ENCODE measurements at regions not wholly inside any gene's neighbourhood (a gene's known extent, or its start where the extent isn't known, plus 50 kb on each side); places are given as distances from the start of the nearest gene placed in this dataset.
"Not testable (repeated sequence)": the region's sequence is repeated elsewhere in the genome, so short reads cannot be mapped to it uniquely, and the experiment has no call there.

GRCh38 chr9:86575825-86576525 lies 221.8 kb upstream of the TUT7 start:
- no peaks in the 10 kb centered on the region for H3K4me1 ChIP-seq
- no peaks in the 10 kb centered on the region for H3K27me3 ChIP-seq
- no peaks in the 10 kb centered on the region for H3K36me3 ChIP-seq
- no peaks in the 10 kb centered on the region for H3K9me3 ChIP-seq
- TF ChIP-seq, protein P1, sequence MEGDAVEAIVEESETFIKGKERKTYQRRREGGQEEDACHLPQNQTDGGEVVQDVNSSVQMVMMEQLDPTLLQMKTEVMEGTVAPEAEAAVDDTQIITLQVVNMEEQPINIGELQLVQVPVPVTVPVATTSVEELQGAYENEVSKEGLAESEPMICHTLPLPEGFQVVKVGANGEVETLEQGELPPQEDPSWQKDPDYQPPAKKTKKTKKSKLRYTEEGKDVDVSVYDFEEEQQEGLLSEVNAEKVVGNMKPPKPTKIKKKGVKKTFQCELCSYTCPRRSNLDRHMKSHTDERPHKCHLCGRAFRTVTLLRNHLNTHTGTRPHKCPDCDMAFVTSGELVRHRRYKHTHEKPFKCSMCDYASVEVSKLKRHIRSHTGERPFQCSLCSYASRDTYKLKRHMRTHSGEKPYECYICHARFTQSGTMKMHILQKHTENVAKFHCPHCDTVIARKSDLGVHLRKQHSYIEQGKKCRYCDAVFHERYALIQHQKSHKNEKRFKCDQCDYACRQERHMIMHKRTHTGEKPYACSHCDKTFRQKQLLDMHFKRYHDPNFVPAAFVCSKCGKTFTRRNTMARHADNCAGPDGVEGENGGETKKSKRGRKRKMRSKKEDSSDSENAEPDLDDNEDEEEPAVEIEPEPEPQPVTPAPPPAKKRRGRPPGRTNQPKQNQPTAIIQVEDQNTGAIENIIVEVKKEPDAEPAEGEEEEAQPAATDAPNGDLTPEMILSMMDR (IDR thresholded peaks at IDR 0.05; ENCODE audit: low read depth, low read length) = no peak
- no peak for DNase-seq
- no peak overlapping the region for H3K4me3 ChIP-seq (ENCODE audit: low read depth, low read length)

GRCh38 chr9:86575137-86575536 lies 220.9 kb upstream of the TUT7 start:
- H3K27me3 ChIP-seq = no peaks in the 10 kb centered on the region
- H3K4me1 ChIP-seq = no peaks in the 10 kb centered on the region
- no peak overlapping the region for H3K4me3 ChIP-seq (ENCODE audit: low read depth, low read length)
- H3K9me3 ChIP-seq = no peaks in the 10 kb centered on the region
- no peaks in the 10 kb centered on the region for H3K36me3 ChIP-seq
- DNase-seq = no peak
- TF ChIP-seq, protein P1 (IDR thresholded peaks at IDR 0.05; ENCODE audit: low read depth, low read length) = no peak

- H3K27me3 ChIP-seq = no peaks in the 10 kb centered on the region
- no peak overlapping the region for H3K4me3 ChIP-seq (ENCODE audit: low read depth, low read length)
- no peak for DNase-seq
- no peaks in the 10 kb centered on the region for H3K36me3 ChIP-seq
- TF ChIP-seq, protein P1 (IDR thresholded peaks at IDR 0.05; ENCODE audit: low read depth, low read length) = no peak
- H3K9me3 ChIP-seq = no peaks in the 10 kb centered on the region
- no peaks in the 10 kb centered on the region for H3K4me1 ChIP-seq
These were observed 219.7 kb upstream of the TUT7 start for GRCh38 chr9:86573886-86574285.

DNA sequence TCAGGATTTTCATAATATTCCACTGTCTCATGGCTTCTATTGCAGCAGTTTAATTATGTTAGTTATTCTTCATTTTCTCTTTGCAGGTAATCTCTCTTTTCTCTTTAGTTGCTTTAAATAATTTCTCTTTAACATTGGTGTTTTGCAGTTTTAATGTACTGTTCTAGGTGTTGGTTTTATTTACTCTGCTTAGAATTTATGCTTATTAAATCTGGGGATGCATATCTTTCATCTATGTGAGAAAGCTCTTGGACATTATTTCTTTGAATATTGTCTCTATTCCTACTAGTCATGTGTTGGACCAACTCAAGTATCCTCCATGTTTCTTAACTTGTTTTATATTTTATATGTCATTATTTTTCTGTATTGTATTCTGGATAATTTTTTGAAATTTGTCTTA lies 218.7 kb upstream of the TUT7 start:
- Histone ChIP-seq H3K4me1 (no peaks in the 10 kb centered on the region), H3K36me3 (no peaks in the 10 kb centered on the region), H3K4me3 (ENCODE audit: low read depth, low read length) (no peak overlapping the region), H3K9me3 (no peaks in the 10 kb centered on the region), H3K27me3 (no peaks in the 10 kb centered on the region)
- TF ChIP-seq, protein P1 (IDR thresholded peaks at IDR 0.05; ENCODE audit: low read depth, low read length) = no peak
- no peak for DNase-seq

- not testable (repeated sequence) for DNase-seq; H3K36me3 ChIP-seq; H3K4me3 ChIP-seq (ENCODE audit: low read depth, low read length); H3K4me1 ChIP-seq; H3K9me3 ChIP-seq; H3K27me3 ChIP-seq
These were observed 211.4 kb upstream of the TUT7 start for GRCh38 chr9:86565603-86566002.

GRCh38 chr9:86563936-86564335 lies 209.7 kb upstream of the TUT7 start:
- Histone ChIP-seq H3K4me3 (ENCODE audit: low read depth, low read length) (no peak overlapping the region), H3K4me1 (no peaks in the 10 kb centered on the region), H3K36me3 (no peaks in the 10 kb centered on the region), H3K27me3 (no peaks in the 10 kb centered on the region), H3K9me3 (no peaks in the 10 kb centered on the region)
- DNase-seq = no peak
- TF ChIP-seq, protein P1 (IDR thresholded peaks at IDR 0.05; ENCODE audit: low read depth, low read length) = no peak
